Type B pancreatic cell (in vitro differentiated cells): ENCODE measurements at regions not wholly inside any gene's neighbourhood (a gene's known extent, or its start where the extent isn't known, plus 50 kb on each side); places are given as distances from the start of the nearest gene placed in this dataset.
"Not testable (repeated sequence)": the region's sequence is repeated elsewhere in the genome, so short reads cannot be mapped to it uniquely, and the experiment has no call there.

Experiments
- DNase-seq: peaks from one replicate; pipeline ENCODE4 v3.0.0; 2021; ENCODE audit warnings: mixed read lengths; ENCODE audit not compliant: unreplicated experiment; ENCODE audit errors: extremely low spot score
- H3K27ac Mint-ChIP-seq: 2 replicates; pipeline ENCODE4 v1.8.0; 2021; ENCODE audit warnings: mild to moderate bottlenecking, mixed read lengths
- H3K27me3 Mint-ChIP-seq: 2 replicates; pipeline ENCODE4 v1.8.0; 2021; ENCODE audit warnings: mixed read lengths
- H3K36me3 Mint-ChIP-seq: 2 replicates; pipeline ENCODE4 v1.8.0; 2021; ENCODE audit warnings: mixed read lengths
- H3K4me1 Mint-ChIP-seq: one replicate; pipeline ENCODE4 v1.8.0; 2021; ENCODE audit warnings: mixed read lengths; ENCODE audit not compliant: unreplicated experiment
- H3K4me3 Mint-ChIP-seq: 2 replicates; pipeline ENCODE4 v1.8.0; 2021; ENCODE audit warnings: mild to moderate bottlenecking, mixed read lengths
- H3K9me3 Mint-ChIP-seq: 2 replicates; pipeline ENCODE4 v1.8.0; 2021; ENCODE audit warnings: mixed read lengths
- CTCF ChIP-seq: fragments of 200-600 bp; sonication (generic); conservative IDR thresholded peaks from 2 replicates; pipeline ENCODE4 v1.5.0; 2021; ENCODE audit warnings: antibody characterized with exemption, mild to moderate bottlenecking

DNA sequence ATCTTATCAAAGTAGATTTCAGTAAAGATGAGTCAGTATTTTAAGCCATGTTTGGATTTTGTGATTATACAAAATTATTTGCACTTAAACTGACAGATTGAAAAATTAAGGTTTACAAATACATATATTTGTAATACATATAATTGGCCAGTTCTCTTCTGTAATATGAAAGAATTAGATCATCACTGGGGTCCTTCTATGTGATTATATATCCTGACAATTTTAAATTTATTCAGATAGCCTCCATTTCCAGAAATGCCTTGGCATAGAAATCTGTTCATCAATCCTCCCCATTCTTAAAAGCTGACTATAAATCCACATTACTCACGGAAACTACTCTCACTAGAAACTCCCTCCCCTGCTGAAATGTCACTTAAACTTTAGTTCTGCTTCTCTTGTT is 280.4 kb upstream of the ANXA10 start:
- no peaks in the 10 kb centered on the region for H3K36me3 Mint-ChIP-seq
- no peaks in the 10 kb centered on the region for H3K9me3 Mint-ChIP-seq
- no peak for TF ChIP-seq CTCF
- no peak overlapping the region for H3K4me3 Mint-ChIP-seq
- no peaks in the 10 kb centered on the region for H3K4me1 Mint-ChIP-seq
- DNase-seq, result no peak
- no peaks in the 10 kb centered on the region for H3K27me3 Mint-ChIP-seq
- H3K27ac Mint-ChIP-seq, result no peak overlapping the region

DNA sequence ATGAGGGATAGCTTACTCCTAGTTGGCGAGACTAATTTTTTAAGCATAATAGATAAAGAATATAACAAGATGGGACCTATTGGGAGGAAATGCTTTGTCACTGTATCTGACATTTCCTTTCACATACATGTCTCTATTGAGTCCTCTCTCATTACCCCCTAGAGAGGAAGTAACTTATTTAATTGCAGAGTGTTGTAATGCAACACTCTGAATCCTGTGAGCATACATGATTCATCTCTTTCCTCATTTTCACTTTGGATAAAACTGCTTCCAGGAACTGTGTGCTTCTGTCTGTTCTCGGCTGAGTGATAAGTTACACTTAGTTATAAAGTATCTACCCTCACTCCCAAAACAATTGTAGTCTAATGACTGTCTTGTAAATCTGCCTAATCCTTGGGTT is 266.1 kb upstream of the ANXA10 start:
- Mint-ChIP-seq H3K36me3 (no peaks in the 10 kb centered on the region), H3K27ac (no peak overlapping the region), H3K27me3 (no peaks in the 10 kb centered on the region), H3K4me1 (no peaks in the 10 kb centered on the region), H3K4me3 (no peak overlapping the region), H3K9me3 (peaks cover 4% of the 10 kb centered on the region)
- DNase-seq, result no peak
- no peak for TF ChIP-seq CTCF

- DNase-seq, result no peak
- no peaks in the 10 kb centered on the region for H3K36me3 Mint-ChIP-seq
- TF ChIP-seq CTCF, result no peak
- H3K27me3 Mint-ChIP-seq, result no peaks in the 10 kb centered on the region
- peaks cover 4% of the 10 kb centered on the region for H3K9me3 Mint-ChIP-seq
- H3K4me1 Mint-ChIP-seq, result no peaks in the 10 kb centered on the region
- no peak overlapping the region for H3K27ac Mint-ChIP-seq
- no peak overlapping the region for H3K4me3 Mint-ChIP-seq
Measured at GRCh38 chr4:167831855-167832254, 260.5 kb upstream of the ANXA10 start.

DNA sequence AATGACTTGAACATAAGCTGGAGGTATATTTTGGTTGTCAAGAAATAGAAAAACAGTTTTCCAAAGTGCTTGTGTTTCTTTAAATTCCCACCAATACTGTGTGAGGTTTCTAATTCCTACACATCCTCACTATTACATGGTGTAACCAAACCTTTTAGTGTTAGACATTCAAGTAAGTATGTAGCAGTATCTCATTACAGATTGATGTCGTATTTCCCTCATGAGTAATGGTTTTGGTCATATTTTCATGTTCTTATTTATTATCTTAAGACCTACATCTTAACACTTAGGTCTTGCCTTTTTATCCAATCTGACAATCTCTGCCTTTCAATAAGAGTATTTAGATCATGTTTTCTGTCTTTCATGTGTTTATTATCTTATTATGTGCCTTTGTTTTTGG is 253.7 kb upstream of the ANXA10 start:
- H3K36me3 Mint-ChIP-seq, result no peaks in the 10 kb centered on the region
- no peak overlapping the region for H3K27ac Mint-ChIP-seq
- no peak for TF ChIP-seq CTCF
- no peaks in the 10 kb centered on the region for H3K27me3 Mint-ChIP-seq
- H3K4me3 Mint-ChIP-seq, result no peak overlapping the region
- peaks cover 3% of the 10 kb centered on the region for H3K9me3 Mint-ChIP-seq
- no peak for DNase-seq
- no peaks in the 10 kb centered on the region for H3K4me1 Mint-ChIP-seq

- H3K4me3 Mint-ChIP-seq, result no peak overlapping the region
- peaks cover 3% of the 10 kb centered on the region for H3K9me3 Mint-ChIP-seq
- no peaks in the 10 kb centered on the region for H3K27me3 Mint-ChIP-seq
- no peaks in the 10 kb centered on the region for H3K36me3 Mint-ChIP-seq
- no peaks in the 10 kb centered on the region for H3K4me1 Mint-ChIP-seq
- H3K27ac Mint-ChIP-seq, result no peak overlapping the region
- no peak for TF ChIP-seq CTCF
- no peak for DNase-seq
Measured at GRCh38 chr4:167842487-167842886, 249.8 kb upstream of the ANXA10 start.

DNA sequence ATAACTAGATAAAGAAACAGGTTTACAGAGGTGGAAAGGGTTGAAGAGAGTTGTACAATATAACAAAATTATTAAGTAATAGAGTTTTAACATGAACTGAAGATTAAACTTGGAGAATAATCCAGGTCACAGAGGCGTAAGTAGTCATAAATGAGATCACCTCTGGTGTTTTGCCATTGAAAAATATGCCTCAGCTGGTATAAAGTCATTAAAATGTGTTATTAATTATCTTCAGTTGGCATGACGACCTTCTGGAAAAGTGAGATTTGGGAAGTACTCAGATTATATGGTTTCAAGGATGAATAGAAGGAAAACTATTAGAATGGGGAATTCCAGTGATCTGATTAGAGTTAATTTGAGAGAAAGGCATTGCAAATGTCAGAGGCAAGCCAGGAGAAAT is 237.5 kb upstream of the ANXA10 start:
- no peaks in the 10 kb centered on the region for H3K27me3 Mint-ChIP-seq
- no peaks in the 10 kb centered on the region for H3K9me3 Mint-ChIP-seq
- no peak for TF ChIP-seq CTCF
- no peaks in the 10 kb centered on the region for H3K36me3 Mint-ChIP-seq
- H3K4me1 Mint-ChIP-seq, result no peaks in the 10 kb centered on the region
- no peak overlapping the region for H3K27ac Mint-ChIP-seq
- no peak for DNase-seq
- no peak overlapping the region for H3K4me3 Mint-ChIP-seq

DNA sequence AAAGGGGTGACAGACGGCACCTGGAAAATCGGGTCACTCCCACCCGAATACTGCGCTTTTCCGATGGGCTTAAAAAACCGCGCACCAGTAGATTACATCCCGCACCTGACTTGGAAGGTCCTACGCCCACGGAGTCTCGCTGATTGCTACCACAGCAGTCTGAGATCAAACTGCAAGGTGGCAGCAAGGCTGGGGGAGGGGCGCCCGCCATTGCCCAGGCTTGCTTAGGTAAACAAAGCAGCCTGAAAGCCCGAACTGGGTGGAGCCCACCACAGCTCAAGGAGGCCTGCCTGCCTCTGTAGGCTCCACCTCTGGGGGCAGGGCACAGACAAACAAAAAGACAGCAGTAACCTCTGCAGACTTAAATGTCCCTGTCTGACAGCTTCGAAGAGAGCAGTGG is 234.2 kb upstream of the ANXA10 start:
- not testable (repeated sequence) for H3K27ac Mint-ChIP-seq, H3K4me1 Mint-ChIP-seq, H3K9me3 Mint-ChIP-seq, DNase-seq, H3K36me3 Mint-ChIP-seq, H3K4me3 Mint-ChIP-seq, H3K27me3 Mint-ChIP-seq
